SK-N-MC (cell line): ENCODE measurements at regions not wholly inside any gene's neighbourhood (a gene's known extent, or its start where the extent isn't known, plus 50 kb on each side); places are given as distances from the start of the nearest gene placed in this dataset.

Experiments used
- EZH2 ChIP-seq: fragments of 200-600 bp; sonication (generic); IDR thresholded peaks from one replicate; pipeline ENCODE4 v1.6.1; 2017; ENCODE audit warnings: antibody characterized with exemption
- POLR2AphosphoS5 ChIP-seq: IDR thresholded peaks from 2 replicates; pipeline ENCODE4 v1.6.1; 2012; ENCODE audit warnings: mild to moderate bottlenecking, low read depth, low read length, borderline replicate concordance

DNA sequence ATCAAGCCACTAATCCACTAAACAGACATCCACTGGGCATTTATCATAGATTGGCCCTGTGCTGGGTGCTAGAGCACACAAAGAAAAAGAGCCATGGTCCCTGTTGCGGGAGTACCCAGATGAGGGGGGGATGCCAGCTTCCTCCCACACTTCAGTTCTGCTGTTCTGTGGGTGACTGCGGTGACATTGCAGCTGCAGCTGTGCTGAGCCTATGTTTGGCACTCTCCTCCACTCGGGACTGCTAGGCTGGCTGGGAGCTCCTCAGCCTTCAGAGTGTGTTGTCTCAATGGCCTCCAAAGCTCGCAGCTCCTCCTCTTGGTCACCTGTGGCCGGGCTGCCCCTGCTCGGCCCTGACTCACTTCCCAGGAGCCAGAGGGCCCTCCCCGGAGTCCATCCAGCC, 173.2 kb downstream of the CLCN4 start:
- TF ChIP-seq EZH2 (no peak), POLR2AphosphoS5 (no peak)
